Cardiac septum (tissue), 1 donor: ENCODE measurements at regions not wholly inside any gene's neighbourhood (a gene's known extent, or its start where the extent isn't known, plus 50 kb on each side); places are given as distances from the start of the nearest gene placed in this dataset.
"Not testable (repeated sequence)": the region's sequence is repeated elsewhere in the genome, so short reads cannot be mapped to it uniquely, and the experiment has no call there.

Experiments
- DNase-seq: peaks from one replicate; pipeline ENCODE4 v3.0.0-alpha.2; 2020; ENCODE audit warnings: low spot score
- intact Hi-C: fragments of 100-400 bp; cut with DNase I; formaldehyde crosslinking; loops from one replicate; pipeline ENCODE4 v1.14.0; 2022
- donor health status: DM: no; HTN: no; CAD: no.

DNA sequence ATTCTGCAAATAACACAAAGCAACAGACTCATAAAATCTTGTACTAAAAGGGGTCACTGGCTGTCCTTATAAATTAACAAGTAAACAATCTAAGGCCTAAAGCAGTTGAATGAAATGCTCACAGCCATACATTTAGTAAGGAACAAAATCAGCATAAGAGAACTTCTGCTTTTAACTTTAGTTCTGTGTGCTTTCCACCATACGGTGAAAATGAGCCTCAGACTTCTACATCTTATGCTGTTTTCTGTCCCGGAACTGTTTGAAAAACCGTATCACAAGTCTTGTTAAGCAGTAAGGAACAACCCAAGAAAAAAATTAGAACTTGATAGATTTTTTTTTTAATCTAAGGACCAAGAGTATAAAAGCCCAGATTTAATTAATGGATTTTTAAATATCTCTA lies 549.1 kb upstream of the MIR17HG start:
- intact Hi-C loops: no loop called here
- no peak for DNase-seq

DNA sequence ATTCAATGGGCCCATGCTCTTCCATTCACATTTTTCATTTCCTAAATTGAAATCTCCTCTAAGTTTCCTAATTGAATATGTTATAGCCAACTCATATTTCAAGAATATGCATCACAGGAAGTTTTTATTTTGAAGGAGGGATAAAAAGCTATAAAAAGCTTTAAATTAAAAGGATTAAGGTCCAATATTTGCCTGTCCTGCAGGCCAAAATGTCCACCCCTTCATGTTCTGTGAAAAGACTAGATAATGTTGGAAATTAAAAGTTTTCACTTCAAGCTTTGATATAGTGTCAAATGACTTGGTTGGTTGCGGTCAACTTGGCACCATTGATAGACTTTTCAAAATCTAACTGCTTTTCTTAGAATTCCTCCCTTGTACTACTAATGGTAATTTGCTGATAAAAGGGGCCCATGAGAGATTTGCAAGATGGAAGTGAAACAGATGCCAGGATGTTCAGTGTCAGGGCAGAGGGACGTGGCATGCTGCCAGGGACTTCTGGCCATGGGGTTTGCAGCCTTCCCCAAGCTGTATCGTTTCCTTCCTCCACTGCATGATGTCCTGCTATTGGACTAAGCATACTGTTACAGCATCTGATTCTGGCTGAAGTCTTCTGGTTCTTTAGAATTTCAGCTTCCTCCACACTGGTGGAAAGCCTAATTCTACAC lies 547.3 kb upstream of the MIR17HG start:
- intact Hi-C loops: no loop called here
- DNase-seq: no peak

DNA sequence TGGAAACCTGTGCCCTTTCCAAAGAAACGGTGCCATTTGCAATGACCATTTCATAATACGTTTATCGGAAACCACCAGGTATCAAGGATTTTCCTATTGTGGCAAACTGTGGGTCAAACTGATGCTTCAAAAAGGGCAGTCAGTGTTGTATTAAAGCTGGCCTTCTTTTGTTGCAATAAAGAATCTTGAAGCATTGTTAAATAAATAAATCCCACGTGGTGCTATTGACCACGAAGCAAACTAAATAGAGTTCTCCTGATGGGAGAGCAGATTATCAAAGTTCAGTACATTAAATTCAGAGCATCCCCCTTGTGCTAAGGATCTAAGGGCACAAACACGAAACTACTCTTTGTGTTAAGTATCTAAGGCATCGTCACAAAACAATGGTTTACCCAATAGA lies 545.9 kb upstream of the MIR17HG start:
- intact Hi-C loops: no loop called here

DNA sequence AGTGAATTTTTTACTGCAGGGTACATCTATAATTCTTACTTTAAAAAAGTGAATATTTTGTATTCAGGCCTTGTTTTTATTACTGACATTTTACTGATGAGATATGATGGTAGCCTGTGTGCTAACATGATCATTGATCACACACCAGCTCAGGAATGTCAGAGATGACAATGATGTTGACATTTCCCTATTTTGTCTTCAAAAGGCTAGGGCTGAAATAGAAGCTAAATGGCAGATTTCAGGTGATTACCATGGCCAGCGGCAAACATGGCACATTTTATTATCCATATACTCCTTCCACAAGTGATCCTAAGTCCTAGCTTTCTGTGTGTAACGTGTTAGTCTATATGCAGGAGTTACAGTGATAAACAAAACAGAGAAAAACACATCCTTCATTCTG lies 544.3 kb upstream of the MIR17HG start:
- DNase-seq: no peak
- intact Hi-C loops: no loop called here

More for the DNA sequence above, 545.9 kb upstream of the MIR17HG start:
- DNase-seq: no peak

DNA sequence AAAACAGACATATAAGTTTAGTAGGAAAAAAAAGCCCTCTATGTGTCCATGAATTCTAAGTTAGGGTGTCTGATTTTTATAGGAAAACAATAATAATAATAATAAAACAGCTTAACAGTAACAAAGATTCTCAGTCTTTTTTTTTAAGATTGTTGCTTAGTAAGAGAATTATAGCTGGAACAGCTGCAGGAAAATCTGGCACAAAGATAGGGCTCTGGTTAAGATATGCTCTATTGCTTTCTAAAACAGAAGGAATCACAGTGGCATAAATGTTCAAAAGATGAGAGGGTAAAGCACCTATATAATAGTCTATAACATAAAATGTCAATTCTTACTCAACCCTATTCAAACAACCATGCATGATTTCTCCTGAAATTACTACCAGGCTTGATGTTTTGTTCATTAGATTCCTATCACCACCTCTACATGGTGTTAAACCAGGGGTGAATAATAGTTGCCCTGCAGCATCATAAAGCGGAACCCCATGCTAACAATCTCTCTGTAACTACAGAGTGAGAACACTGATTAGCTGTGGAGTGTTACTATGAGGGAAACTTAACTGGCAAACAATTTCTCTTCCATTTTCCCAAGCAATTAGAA lies 541.4 kb upstream of the MIR17HG start:
- intact Hi-C loops: no loop called here
- DNase-seq: no peak

DNA sequence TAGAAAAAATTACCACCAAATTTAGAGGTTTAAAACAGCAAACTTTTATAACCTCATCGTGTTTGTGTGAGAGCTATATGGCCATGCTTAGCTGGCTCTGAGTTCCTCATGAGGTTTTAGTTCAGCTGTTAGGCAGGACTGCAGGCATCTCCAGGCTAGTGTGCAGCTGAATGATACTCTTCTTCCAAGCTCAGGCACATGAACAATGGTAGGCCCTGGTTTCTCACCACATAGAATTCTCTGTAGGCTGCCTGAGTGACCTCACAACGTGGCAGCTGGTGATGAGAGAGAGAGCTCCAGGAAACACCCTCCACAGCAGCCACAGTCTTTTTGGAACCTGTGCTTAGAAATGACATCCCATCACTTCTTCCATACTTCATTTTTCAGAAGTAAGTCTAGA lies 540.6 kb upstream of the MIR17HG start:
- DNase-seq: no peak
- intact Hi-C loops: no loop called here

DNA sequence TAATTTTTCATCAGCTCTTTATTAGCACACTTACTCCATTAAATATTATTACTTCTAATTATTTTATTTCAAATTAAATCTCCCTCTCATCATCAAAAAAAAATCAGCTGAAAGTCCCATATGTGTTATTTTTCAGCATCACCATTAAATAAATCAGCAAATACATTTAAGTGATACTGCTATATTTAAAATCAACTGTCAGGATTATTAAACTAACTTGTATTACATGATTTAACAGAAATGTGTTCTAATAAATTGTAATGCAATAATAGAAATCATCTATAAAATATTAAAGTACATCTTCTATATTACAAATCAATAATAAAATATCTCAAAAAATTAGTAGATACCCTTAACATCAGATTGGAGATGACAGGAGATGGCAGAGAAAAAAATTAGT lies 538.6 kb upstream of the MIR17HG start:
- no peak for DNase-seq
- intact Hi-C loops: no loop called here

DNA sequence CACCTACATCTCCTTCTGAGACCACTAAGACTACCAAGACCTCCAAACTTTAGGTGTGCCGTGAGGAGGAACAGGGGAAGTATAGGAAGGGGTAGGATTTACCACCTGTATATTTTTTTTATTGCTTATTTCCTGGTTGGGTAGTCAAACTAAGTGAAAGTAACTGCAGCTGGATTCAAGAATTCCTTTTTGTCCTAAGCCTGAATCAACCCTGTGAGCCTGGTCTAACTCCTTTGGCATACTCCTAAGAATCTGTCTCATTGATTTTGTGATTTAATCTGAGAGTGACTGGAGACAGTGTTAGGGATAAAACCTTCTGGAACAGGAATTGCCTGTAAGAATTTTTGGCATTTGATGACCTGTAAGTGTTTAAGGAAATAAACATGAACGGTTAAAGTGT lies 523.5 kb upstream of the MIR17HG start:
- no peak for DNase-seq
- intact Hi-C loops: no loop called here

DNA sequence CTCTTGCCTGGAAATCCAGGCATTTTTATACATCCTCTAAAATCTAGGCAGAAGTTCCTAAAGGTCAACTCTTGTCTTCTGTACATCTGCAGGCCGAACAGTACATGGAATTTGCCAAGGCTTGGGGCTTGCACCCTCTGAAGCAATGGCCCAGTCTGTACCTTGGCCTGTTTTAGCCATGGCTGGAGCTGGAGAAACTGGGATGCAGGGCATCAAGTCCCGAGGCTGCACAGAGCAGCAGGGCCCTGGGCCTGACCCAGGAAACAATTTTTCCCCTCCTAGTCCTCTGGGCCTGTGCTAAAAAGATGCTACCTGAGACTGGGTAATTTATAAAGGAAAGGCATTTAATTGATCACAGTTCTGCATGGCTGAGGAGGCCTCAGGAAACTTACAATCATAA lies 520.8 kb upstream of the MIR17HG start:
- DNase-seq: no peak
- intact Hi-C loops: no loop called here

DNA sequence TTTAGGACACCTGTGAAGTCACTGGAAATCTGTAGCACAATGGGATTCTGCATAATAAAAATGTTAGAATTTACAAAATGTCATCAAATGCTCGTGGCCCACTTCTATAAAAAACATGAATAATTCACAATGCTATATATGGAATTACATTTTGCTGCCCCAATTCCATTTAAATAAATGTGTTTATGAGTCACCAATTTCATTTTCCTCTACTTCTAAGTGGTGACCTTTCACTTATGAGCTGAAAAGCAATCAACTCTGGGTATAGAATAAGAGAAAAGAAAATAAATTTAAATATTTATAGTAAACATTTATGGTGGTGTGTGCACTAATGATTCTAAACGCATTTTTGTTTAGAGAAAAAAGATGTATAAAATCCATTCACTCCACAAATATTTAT lies 516.7 kb upstream of the MIR17HG start:
- intact Hi-C loops: no loop called here
- no peak for DNase-seq

DNA sequence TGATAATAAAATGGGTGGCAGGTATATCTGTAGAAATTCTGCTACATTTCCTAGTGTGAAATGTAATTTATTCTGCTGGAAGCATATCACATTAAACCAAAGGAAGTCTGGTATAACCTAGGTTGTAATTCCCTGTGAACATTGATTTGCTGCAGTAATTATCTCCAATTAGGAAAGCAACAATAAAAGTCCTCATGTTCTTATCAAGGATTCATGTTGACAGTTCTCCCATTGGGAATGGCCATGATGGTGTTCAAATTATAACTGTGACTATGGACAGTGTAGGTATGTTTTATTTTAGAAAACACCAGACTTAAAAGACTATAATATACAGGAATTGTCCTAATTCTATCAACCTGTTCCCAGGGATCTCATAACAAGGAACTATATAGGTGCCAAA lies 513.5 kb upstream of the MIR17HG start:
- intact Hi-C loops: no loop called here
- no peak for DNase-seq

DNA sequence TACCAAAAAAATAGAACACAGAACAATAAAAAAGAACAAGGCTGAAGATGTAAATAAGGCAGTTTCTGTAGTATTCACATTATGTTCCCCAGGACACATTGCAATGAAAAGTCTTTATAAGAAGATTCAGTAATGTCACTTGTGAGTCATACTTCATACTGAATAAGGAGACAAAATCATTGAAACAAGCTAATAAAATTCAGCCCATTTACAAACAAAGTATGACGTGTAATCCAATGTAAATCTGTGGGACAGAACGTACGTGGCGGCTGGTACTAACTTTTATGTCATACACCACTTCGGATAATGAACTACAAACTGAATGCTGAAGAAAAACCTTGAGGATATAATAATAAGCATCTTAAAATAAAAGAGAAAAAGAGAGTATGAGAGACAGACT lies 512.8 kb upstream of the MIR17HG start:
- intact Hi-C loops: no loop called here
- DNase-seq: no peak

DNA sequence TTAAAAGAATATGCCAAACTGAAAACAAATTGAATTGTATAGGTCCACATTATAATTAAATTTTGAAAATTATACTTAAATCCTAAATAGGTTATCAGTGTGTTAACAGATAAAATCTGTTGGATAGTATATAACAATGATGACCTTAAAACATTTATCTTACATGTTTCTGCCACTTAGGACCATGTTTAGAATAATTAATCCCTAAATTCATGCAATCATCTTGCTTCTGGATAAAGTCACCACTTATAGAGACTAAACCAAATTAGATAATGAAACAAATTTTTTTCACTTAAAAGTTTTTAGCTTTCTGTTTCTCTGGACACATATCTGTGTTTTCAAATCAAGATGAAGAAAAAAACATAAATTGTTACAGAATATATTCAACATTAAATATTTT lies 511.7 kb upstream of the MIR17HG start:
- no peak for DNase-seq
- intact Hi-C loops: no loop called here

DNA sequence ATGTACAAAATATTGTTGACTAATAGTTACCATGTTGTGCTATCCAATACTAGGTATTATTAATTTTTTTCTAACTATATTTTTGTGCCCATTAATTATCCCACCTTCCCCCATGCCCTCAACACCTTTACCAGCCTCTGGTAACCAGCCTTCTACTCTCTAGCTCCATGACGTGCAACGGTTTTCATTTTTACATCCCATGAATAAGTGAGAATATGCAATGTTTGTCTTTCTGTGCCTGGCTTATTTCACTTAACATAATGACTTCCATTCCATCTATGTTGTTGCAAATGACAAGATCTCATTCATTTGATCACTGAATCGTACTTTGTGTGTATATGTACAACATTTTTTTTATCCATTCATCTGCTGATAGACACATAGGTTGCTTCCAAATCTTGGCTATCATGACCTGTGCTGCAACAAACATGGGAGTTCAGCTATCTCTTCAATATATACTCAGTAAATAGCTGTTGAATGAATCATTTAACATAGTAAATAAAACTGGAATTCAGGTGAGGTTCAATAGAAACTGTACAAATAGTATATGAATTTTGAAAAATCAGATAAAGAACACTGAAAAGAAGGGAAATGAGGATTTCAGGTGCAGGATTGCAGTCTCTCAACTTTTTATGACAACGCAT lies 509.0 kb upstream of the MIR17HG start:
- intact Hi-C loops: no loop called here
- DNase-seq: no peak

DNA sequence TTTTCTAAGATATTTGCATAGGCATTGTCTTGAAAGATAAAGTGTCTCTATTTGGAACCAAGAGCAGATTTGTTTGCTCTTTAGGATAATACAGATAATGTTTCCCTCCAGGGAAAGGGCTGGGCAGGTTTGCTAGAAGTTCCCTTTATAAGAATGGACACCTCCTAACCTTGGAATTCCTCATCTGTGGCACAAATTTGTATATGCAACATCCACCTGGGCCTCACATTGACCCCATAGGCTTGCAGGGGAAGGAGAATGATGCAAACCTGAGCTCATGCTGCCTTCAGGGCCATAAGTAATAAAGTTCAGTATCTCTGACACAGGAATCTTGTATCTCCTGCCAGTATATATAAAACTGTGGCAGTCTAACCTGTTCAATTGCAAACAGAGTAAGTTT lies 508.4 kb upstream of the MIR17HG start:
- intact Hi-C loops: no loop called here

DNA sequence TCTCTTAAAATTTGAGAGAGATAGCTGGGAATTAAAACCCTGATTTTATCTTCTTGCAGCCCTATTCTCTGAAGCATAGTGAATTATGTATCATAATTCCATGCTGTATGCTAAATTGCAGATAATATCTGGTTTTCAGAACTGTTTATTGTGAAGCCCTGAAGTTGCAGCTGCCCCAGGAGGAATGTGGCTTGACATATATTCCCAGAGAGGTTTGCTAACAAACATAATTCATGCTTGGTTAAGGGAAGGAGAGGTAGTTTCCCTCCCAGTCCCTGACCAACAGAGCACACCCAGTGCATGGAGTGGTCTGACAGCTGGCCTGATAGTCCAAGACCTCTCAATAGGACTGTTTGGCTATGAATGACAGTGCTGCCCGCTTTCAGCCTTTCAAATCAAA lies 500.6 kb upstream of the MIR17HG start:
- no peak for DNase-seq
- intact Hi-C loops: no loop called here

More for the DNA sequence above, 508.4 kb upstream of the MIR17HG start:
- DNase-seq: no peak

DNA sequence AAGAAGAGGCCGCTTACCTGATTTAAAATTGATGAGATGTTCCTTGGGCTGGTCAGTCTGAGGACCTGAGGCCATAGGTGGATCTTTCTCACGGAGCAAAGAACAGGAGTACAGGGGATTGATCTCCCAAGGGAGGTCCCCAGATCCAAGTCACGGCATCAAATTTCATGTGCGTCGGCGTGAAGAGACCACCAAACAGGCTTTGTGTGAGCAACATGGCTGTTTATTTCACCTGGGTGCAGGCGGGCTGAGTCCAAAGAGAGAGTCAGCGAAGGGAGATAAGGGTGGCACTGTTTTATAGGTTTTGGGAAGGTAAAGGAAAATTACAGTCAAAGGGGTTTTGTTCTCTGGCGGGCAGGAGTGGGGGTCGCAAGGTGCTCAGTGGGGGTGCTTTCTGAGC lies 493.8 kb upstream of the MIR17HG start:
- DNase-seq, intact Hi-C loops: not testable (repeated sequence)

DNA sequence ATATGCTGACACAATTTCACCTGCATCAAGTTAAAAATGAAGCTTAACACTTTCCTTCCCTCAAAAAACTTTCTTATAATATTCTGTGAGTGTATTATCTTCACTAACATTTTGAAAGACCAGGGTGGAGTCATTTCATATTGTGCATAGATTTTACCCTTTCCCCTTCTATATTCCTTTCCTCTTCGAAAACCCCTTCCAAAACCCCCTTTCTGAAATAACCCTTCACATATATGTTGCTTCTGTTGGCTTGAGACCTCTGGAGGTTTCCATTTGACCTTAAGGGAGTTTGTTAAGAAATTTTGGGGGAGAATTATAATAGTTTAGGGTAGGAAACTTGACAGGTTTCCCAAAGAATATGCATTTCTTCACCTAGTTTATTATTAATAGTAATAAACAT lies 489.6 kb upstream of the MIR17HG start:
- DNase-seq: no peak
- intact Hi-C loops: no loop called here

DNA sequence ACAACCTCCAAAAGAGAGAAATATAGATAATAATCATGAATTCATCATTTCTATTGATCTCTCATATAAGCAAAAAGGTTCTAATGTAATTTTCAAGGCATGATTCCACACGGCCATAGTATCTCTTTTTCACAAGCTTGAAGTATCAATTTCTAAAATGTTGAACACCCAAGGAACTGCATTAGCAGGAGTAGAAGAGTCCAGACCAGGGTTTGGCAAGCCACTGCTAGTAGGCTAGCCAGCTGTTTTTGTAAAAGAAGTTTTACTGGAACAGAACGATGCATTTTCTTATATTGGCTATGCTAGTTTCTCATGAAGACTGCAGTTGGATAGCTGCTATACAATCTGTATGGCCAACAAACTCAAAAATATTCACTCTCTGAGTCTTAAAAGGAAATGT lies 481.5 kb upstream of the MIR17HG start:
- intact Hi-C loops: no loop called here
- no peak for DNase-seq

DNA sequence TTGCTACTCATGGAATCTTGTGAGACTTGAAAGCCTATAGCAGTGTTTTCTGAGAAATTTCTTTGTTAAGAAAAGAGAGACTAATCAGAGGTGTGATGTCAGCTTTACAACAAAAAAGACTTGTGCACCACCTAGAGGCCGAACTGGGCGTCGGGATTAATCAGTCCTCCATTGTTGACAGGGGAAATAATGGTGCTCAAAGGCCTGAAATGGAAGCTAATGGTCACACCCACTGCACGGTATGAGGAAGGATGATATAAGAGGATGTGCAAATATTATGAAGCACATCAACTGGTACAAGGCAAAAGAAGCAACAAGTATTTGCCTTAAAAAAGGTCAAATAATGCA lies 480.2 kb upstream of the MIR17HG start:
- intact Hi-C loops: no loop called here
- no peak for DNase-seq

DNA sequence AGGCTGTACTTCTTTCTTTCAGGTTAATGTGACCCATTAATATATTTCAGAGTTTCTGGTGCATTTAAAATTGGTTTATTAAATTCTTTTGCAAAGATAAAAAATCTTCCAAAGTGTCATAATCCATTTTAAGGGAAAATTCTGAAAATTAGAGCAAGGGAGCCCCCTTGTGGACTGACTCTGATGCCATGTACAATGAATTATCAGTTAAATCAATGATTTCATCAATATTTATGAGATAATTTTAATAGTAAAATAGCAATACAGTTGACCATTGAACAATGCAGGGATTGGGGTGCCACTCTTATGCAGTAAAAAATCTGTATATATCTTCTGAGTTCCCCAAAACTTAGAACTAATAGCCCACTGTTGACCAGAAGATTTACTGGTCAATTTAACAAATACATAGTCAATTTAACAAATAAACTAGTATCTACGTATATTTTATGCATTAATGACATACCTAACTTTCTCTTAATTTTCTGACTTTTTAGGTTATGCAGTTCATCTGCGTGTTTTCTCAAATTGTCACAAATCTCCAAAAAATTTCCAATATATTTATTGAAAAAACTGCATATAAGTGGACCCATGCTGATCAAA lies 479.1 kb upstream of the MIR17HG start:
- DNase-seq: no peak
- intact Hi-C loops: no loop called here
